ENCODE measurements at regions not wholly inside any gene's neighbourhood (a gene's known extent, or its start where the extent isn't known, plus 50 kb on each side); places are given as distances from the start of the nearest gene placed in this dataset.

GRCh38 chr2:119053700-119054436 is 104.7 kb downstream of the C1QL2 start:
- intact Hi-C loops (cut with micrococcal nuclease) = no loop called here
- no peak for ATAC-seq
- no peak for DNase-seq

GRCh38 chr2:119051263-119051662 is 107.3 kb downstream of the C1QL2 start:
- DNase-seq (no peak), ATAC-seq (no peak)
- intact Hi-C loops (cut with micrococcal nuclease) = no loop called here

DNA sequence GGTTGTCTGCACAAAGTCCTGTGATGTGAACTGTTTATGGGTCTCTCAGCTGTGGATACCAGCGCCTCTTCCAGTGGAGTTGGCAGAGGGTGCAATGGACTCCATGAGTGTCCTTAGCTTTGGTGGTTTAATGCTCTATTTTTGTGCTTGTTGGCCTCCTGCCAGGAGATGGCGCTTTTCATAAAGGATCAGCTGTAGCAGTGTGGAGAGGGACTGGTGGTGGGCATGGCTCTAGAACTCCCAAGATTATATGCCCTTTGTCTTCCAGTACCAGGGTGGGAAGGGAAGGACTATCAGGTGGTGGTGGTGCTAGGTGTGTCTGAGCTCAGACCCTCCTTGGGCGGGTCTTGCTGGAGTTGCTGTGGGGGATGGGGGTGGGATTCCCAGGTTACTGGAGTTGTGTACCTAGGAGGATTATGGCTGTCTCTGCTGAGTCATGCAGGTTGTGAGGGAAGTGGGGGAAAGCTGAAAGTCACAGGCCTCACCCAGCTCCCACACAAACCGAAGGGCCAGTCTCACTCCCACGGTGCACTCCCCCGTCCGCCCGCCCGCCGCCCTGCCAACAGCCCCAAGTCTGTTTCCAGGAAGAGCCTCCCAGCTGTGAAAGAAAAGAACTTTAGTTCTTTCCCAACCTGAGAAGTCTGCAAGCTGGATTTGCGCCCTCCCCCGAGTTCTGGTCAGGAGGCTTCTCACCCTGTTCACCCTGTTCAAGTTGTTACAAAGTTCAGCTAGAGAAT is 108.1 kb downstream of the MARCO start:
- ATAC-seq = no peak
- intact Hi-C loops (cut with micrococcal nuclease) = no loop called here
- no peak for DNase-seq
